ENCODE measurements at regions not wholly inside any gene's neighbourhood (a gene's known extent, or its start where the extent isn't known, plus 50 kb on each side); places are given as distances from the start of the nearest gene placed in this dataset.
A peak's percentile ranks its signal among the peaks of the same experiment; 100 is the strongest.

DNA sequence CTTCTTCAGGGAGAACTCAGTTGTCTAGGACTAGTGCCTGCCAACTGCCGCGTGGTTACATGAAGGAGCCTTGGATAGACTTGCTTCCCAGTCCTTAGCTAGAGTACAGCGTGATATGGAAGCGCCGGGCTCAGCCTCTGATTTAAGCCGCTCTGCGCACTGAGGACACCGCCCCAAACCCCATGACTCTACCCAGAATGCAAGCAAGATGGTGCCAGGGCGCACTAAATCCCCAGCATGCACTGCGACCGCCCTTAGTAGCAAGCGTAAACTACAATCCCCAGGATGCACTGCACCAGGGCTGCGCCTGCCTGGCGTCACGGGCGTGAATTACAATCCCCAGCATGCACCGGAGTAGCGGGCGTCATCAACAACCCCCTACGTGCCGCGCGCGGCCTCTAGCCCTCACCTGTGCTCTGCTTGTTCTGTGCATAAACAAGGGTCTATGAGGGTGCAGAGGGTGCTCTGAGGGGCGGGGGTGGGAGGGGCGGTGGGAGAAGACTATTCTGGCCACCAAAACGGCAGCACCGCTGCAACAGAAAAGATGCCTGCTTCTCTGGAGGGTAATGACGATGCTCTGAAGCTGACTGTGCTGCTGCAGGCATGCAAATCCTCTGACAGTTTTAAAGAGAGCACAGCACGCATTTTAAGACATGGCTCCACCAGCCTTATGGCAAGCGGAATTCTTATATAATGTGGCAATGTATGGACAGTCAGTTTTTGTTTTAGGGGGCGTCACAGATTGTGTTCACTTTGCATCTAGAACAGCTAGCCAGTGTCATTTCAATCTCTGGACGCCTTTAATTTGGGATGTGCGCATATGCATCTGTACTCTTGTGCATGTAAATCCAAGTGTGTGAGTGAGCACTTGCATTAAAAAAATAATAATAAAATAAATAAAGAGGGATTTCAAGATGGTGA is 282.5 kb upstream of the MYT1L start:
- Histone ChIP-seq H3K4me1 (ENCODE audit: insufficient read depth, low read length) (peaks cover 12% of the 10 kb centered on the region), H3K36me3 (ENCODE audit: insufficient read depth, low read length) (no peaks in the 10 kb centered on the region), H3K27me3 (ENCODE audit: control insufficient read depth in 1 of 2, insufficient read depth in 2 of 2, low read length in 2 of 2) (peaks cover 0 to 4% of the 10 kb centered on the region in 2 experiments), H3K9me3 (ENCODE audit: control insufficient read depth in 1 of 2, insufficient read depth in 1 of 2, low read length in 2 of 2) (peaks cover 0 to 9% of the 10 kb centered on the region in 2 experiments), H3K4me3 (ENCODE audit: low read length) (peak overlapping the region; percentile 52), H3K27ac (ENCODE audit: low read depth in 1 of 2, low read length in 2 of 2) (peak overlapping the region in 1 of 2 donors; percentile 48)
- H3K4me1 Mint-ChIP-seq (ENCODE audit: low read depth) = peaks cover 10% of the 10 kb centered on the region
- peaks cover 8% of the 10 kb centered on the region for H3K9me3 Mint-ChIP-seq
- H3K36me3 Mint-ChIP-seq (ENCODE audit: low read depth) = peaks cover 5% of the 10 kb centered on the region
- H3K27me3 Mint-ChIP-seq = peaks cover 5% of the 10 kb centered on the region
- TF ChIP-seq, protein P1, sequence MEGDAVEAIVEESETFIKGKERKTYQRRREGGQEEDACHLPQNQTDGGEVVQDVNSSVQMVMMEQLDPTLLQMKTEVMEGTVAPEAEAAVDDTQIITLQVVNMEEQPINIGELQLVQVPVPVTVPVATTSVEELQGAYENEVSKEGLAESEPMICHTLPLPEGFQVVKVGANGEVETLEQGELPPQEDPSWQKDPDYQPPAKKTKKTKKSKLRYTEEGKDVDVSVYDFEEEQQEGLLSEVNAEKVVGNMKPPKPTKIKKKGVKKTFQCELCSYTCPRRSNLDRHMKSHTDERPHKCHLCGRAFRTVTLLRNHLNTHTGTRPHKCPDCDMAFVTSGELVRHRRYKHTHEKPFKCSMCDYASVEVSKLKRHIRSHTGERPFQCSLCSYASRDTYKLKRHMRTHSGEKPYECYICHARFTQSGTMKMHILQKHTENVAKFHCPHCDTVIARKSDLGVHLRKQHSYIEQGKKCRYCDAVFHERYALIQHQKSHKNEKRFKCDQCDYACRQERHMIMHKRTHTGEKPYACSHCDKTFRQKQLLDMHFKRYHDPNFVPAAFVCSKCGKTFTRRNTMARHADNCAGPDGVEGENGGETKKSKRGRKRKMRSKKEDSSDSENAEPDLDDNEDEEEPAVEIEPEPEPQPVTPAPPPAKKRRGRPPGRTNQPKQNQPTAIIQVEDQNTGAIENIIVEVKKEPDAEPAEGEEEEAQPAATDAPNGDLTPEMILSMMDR (IDR thresholded peaks at IDR 0.05) = no peak
- intact Hi-C loops (cut with DNase I, micrococcal nuclease) = loop anchor here (1.0 to 10.0 kb wide), 6 partner anchors 33 to 964 kb away; partner anchors contain the start of genes RPS7 (in 2 of the 2) and ADI1 (in 1 of the 2)
- peak overlapping the region; percentile 84 for H3K27ac Mint-ChIP-seq
- DNase-seq (peak; percentile 75 to 94 (median 86)), ATAC-seq (ENCODE audit: poor library complexity) (peak; percentile 97)
- peak overlapping the region; percentile 80 for H3K4me3 Mint-ChIP-seq
- ChIA-PET POLR2A (interaction anchor here (0.6 to 3.8 kb wide), 5 partner anchors 19 to 1936 kb away, joined by 3 to 35 read pairs (median 3); partner anchors contain the start of genes EIPR1 and TMEM18), CTCF (no interaction called here)

DNA sequence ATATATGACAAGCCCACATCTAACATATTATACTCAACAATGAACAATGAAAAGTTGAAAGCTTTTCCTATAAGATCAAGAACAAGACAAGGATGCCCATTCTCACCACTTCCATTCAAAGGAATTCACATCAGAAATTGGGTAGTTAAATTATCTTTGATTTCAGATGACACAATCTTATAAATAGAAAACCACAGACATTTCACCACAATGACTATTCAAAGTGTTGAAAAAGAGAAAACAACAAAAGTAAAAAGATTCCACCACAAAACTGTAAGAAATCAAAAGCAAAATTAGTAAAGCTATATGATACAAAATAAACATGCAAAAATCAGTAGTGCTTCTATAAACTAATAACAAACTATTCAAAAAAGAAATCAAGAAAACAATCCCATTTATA is 279.7 kb upstream of the MYT1L start:
- H3K4me1 ChIP-seq (ENCODE audit: insufficient read depth, low read length) = peaks cover 12% of the 10 kb centered on the region

DNA sequence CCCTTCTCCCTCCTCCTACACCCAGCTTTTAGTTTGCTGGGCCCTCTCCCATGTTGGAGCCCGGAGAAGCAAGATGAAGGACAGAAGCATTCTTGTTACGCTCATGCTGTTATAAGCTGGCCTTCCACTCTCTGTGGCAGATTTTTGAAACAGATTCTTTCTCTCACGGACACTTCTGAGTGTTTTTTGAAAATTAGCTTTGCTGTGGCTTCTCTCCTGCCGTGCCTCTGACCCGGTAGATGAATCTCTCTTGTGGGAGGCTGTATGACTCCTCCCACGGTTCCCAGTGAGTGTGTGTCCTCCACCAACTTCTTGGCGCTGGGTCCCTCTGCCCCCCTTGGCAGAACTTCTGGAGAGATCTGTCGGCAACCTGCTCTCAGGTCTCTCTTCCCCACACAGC is 269.3 kb upstream of the MYT1L start:
- H3K4me1 ChIP-seq (ENCODE audit: insufficient read depth, low read length) = no peaks in the 10 kb centered on the region
- ChIA-PET POLR2A (no interaction called here), CTCF (no interaction called here)
- intact Hi-C loops (cut with DNase I, micrococcal nuclease) = no loop called here
- H3K36me3 ChIP-seq (ENCODE audit: insufficient read depth, low read length) = no peaks in the 10 kb centered on the region
- peaks cover 7% of the 10 kb centered on the region for H3K9me3 Mint-ChIP-seq
- H3K27me3 Mint-ChIP-seq = peaks cover 17% of the 10 kb centered on the region
- no peaks in the 10 kb centered on the region for H3K27me3 ChIP-seq (ENCODE audit: control insufficient read depth in 1 of 2, insufficient read depth in 2 of 2, low read length in 2 of 2)
- no peak for DNase-seq
- no peak overlapping the region for H3K27ac ChIP-seq (ENCODE audit: low read depth in 1 of 2, low read length in 2 of 2)
- TF ChIP-seq, protein P1 (IDR thresholded peaks at IDR 0.05) = no peak
- H3K4me1 Mint-ChIP-seq (ENCODE audit: low read depth) = no peaks in the 10 kb centered on the region
- no peaks in the 10 kb centered on the region for H3K36me3 Mint-ChIP-seq (ENCODE audit: low read depth)
- H3K27ac Mint-ChIP-seq = no peak overlapping the region
- H3K4me3 ChIP-seq (ENCODE audit: low read length) = no peak overlapping the region
- H3K4me3 Mint-ChIP-seq = no peak overlapping the region
- H3K9me3 ChIP-seq (ENCODE audit: control insufficient read depth in 1 of 2, insufficient read depth in 1 of 2, low read length in 2 of 2) = no peaks in the 10 kb centered on the region
- ATAC-seq (ENCODE audit: poor library complexity) = no peak

More for the DNA sequence above, 279.7 kb upstream of the MYT1L start:
- no peak overlapping the region for H3K27ac ChIP-seq (ENCODE audit: low read depth in 1 of 2, low read length in 2 of 2)
- H3K36me3 ChIP-seq (ENCODE audit: insufficient read depth, low read length) = no peaks in the 10 kb centered on the region
- Mint-ChIP-seq H3K27ac (no peak overlapping the region), H3K4me3 (no peak overlapping the region), H3K4me1 (ENCODE audit: low read depth) (peaks cover 10% of the 10 kb centered on the region), H3K27me3 (peaks cover 5% of the 10 kb centered on the region), H3K36me3 (ENCODE audit: low read depth) (peaks cover 5% of the 10 kb centered on the region), H3K9me3 (peaks cover 8% of the 10 kb centered on the region)
- peaks cover 0 to 9% of the 10 kb centered on the region in 2 experiments for H3K9me3 ChIP-seq (ENCODE audit: control insufficient read depth in 1 of 2, insufficient read depth in 1 of 2, low read length in 2 of 2)
- TF ChIP-seq, protein P1 (IDR thresholded peaks at IDR 0.05) = no peak
- no peak overlapping the region for H3K4me3 ChIP-seq (ENCODE audit: low read length)
- intact Hi-C loops (cut with DNase I, micrococcal nuclease) = loop anchor here (5.0 to 10.0 kb wide), 4 partner anchors 77 to 967 kb away; partner anchors contain the start of genes RPS7 (in 2 of the 2) and ADI1 (in 1 of the 2)
- DNase-seq (no peak), ATAC-seq (ENCODE audit: poor library complexity) (no peak)
- ChIA-PET CTCF (no interaction called here), POLR2A (no interaction called here)
- H3K27me3 ChIP-seq (ENCODE audit: control insufficient read depth in 1 of 2, insufficient read depth in 2 of 2, low read length in 2 of 2) = no peaks in the 10 kb centered on the region

Data from CD4-positive, alpha-beta T cell (primary cell).